HG03439 (cell line): ENCODE measurements at regions not wholly inside any gene's neighbourhood (a gene's known extent, or its start where the extent isn't known, plus 50 kb on each side); places are given as distances from the start of the nearest gene placed in this dataset.

Experiments
- ATAC-seq: cut with Tn5 transposase; IDR thresholded peaks from one replicate; pipeline ENCODE4 v1.9.1; 2021; ENCODE audit warnings: mild to moderate bottlenecking, moderate library complexity; ENCODE audit not compliant: unreplicated experiment

GRCh38 chr5:34525761-34526160, 130.4 kb upstream of the RAI14 start:
- no peak for ATAC-seq

DNA sequence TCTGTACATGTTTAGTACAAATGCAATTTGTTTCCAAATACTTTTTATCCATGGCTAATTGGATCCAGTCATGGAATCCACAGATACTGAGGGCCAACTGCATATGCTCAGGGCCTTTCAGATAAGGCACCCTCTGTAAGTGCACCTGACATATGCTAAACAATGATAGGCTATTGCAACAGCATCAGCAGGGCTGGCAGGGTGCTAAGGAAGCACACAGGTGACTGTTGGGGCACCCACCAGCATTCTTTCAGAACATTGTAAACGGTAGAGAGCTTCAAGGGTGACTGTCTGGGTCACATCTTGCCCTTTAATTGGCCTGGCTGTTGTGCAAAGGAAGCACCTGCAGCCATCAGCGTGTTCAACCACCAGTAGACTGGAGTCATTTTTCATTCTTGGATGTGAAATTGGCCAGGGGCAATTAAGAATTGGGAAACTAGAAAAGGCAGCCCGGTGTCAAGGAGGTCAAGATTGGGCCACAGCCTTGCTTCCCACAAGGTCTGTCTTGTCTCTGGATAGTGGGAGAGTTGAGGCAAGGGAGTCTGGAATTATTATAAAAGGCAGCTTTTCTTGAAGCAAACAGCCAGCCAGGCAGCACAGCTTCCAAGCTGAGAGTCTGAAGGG, 129.3 kb upstream of the RAI14 start:
- ATAC-seq: no peak

DNA sequence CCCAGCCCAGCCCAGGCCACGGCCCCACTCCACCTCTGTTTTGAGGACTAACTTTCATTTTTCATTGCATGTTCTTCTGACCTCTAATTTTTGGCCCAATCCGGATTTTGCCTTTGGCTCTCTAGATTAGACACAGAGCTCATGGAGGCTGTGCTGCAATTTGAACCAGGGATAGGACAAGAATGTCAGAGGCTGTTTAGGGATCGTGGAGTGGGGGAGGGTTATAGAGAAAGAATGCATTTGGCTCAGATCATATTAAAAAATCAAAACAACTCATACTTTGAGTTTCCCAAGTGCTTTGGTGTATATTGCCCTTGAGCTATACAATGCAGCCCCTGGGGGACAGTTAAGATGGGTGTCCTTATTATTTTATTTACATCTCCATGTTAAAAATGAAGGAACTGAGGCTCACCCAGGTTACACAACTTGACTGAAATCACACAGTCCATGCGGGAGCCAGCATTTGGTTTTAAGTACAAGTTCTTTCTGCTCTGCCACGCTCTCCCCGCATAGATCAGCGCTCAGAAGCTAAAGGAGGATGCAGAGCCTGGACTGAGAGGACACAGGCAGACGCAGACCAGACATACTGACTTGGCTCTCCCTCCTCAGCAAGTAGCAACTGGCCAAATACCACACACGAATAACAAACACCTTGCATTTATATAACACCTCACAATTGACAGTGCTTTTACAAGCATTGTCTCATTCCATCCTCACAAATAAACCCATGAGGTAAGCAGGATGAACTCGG, 126.4 kb upstream of the RAI14 start:
- no peak for ATAC-seq

GRCh38 chr5:34530637-34531036, 125.5 kb upstream of the RAI14 start:
- no peak for ATAC-seq

- ATAC-seq: no peak
Observed at GRCh38 chr5:34531751-34532360, 124.3 kb upstream of the RAI14 start.

DNA sequence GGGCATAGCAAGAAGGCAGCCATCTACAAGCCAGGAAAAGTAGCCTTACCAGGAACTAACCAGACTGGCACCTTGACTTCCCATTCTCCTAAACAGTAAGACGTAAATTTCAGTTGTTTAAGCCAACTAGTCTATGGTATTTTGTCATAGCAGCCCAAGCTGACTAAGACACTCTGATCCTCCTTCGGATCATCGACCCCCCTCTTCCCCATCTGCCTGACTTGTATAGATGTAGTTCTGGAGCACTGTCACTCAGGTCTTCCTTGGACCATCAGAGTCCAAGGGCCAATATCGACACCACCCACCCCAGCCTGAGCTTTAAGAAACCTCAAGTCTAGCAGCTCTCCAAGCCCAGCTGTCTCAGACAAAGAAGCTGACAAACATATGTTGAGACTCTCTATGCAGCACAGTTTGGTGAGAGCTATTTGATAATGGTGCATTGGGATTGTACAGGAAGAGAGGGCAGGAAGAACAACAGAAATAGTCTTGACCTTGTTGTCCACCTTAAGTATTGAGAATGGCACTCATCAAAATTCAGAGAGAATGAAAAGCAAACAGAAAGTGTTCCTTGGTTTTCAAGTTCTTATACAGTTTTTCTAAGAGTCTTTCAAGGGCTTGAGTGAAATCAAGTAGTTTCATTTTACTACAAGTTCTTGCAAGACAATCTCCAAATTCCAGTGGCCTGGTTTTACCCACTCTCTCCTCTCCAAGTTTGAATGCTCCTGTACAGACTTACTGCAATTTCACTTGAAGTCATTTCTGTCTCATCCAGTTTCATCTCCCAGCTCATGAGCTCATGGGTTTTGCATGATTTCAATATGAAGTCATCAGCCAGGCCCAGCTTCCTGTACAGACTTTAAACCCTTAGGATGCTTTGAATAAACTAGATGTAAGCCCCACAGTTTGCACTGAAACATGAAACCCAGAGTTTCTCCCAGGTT, 122.3 kb upstream of the RAI14 start:
- peak; percentile 56 for ATAC-seq

DNA sequence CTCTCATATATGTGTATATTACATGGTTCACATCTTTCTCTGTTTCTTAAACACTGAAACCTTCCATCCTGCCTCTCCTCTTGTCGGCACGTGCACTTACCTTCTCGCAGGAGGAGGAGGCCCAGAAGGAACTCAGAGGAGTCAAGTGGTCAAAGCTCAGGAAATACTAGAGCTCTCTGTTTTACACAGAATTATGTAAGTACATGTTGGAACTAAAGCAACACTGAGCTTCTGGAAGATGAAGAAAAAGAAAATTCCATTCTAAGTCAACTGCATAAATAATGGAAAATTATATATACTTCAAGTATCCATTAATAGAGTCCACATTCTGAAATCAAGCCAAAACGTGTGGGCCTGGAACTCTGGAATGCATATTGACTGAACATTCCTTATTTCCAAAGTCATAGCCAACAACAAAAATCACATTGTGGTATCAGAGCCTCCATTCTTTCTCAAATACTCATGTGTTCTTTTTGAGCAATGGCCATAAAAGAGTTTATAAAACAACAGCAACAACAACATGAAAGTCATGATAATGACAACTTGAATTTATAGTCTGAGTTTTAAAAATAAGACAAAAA, 121.5 kb upstream of the RAI14 start:
- ATAC-seq: no peak

DNA sequence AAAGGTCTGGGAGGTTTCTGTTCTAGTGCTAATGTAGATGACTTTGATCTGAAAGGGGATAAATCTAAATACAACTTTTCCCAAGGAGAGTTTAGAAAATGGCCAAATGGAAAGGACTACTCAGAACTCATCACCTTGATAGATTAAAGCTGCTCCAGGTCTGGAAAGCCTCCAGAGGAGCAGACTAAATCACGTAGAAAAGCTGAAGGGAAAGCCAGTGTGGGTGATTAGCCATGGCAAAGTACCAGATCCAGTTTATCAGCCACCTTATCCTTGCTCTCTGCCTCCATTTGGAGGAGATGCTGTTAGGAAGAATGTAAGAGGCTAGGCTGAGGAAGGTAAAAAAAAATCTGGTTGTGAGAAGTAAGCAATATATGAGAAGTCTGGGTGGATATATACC, 120.7 kb upstream of the RAI14 start:
- no peak for ATAC-seq

DNA sequence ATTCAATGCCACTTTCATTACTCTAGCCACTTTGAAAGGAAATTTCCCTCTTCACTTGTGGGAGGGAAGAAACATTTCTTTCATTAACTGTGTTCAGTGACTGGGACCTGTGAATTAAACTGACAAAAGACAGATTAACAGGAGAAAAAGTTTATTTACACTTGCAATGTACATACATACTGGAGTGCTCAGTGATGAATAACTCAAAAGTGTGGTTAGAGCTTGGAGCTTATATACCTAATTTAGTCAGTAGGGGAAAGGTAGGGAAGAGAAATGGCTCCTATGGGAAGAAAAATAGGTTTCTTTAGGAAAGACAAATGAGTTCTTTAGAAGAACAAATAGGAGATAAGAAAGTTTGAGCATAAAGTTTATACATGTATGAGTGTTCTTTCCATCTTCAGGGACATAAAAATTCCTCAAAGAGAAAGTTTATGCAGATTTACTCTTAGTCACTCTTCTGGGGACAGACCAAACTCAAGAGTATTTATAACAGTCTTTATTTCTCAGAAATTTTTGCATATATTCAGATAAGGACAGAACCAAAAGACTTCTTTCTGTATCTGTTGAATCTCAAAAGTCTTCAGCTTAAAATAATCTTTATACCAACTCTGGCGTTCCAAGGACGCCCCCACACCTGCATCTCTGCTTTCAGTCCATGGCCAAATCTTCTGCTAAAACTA, 120.0 kb upstream of the RAI14 start:
- no peak for ATAC-seq

GRCh38 chr5:34536699-34537098, 119.4 kb upstream of the RAI14 start:
- ATAC-seq: no peak

DNA sequence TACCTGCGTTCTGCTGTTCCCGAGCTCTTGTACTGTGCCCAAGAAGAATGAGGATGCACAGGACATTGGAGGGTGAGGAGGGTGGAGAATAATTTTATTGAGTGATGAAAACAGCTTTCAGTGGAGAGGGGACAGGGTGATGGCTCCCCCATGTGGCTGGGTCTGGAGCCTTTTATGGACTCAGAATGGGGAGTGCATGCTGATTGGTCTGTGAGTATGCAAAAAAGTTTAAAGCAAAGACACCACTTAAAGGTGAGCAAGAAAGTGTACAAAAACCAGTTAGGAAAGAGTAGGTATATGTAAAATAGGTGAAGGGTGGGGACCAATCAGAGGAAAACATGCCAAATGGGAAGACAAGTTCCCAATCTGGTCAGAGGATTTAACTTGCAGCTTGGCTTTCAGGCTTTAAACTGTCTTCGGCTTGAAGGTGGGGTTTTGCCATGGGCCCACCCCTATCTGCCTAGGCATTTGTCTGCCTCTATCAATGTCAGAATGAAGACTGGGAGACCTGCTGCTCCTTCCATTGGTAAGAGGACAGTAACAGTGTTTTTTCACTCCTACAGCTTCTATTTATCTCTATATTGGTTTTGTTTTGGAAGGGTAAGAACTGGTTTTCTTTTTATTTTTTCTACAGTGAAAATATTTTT, 118.0 kb upstream of the RAI14 start:
- no peak for ATAC-seq

GRCh38 chr5:34539183-34539582, 116.9 kb upstream of the RAI14 start:
- ATAC-seq: no peak

DNA sequence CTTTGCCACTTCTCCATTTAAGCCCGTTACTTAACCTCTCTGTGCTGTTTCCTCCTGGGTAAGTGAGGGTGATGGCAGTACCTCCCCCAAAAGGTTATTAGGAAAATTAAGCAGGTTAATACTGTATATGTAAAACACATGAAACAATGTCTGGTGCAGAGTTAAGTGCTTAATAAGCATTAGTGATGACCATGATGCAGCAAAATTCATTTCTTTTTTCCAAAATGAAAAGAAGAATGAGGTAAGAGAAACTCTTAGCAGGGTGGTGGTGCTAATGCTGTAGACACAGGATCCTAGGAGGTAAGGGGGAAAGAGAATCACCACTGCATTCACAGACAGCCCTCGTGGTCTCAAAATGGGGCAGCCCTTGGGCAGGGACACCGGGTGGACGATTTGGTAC, 115.1 kb upstream of the RAI14 start:
- no peak for ATAC-seq

DNA sequence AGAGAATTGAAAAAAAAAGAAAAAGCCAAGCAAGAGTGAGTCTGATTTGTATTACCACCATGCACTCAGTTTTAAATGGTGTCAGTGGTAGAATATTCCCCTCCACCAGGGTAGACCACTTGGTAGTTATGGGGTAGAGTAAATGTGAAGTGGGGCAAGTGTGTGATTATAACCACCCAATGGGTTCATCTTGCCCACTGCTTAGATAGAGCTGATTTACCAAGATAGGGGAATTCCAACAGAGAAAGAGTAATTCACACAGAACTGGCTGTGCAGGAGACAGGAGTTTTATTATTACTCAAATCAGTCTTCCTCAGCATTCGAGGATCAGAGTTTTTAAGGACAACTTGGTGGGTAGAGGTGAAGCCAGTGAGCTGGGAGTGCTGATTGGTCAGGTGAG, 113.3 kb upstream of the RAI14 start:
- no peak for ATAC-seq

DNA sequence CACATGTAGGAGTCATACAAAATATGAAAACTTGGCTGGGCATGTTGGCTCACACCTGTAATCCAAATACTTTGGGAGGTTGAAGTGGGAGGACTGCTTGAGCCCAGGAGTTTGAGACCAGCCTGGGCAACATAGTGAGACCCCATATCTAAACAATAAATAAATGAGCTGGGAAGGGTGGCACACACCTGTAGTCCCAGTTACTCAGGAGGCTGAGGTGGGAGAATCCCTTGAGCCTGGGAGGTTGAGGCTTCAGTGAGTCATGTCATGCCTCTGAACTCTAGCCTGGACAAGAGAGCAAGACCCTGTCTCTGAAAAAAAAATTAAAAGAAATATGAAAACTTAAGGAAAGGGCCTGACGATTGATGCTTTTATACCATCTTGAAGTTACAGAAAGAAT, 112.4 kb upstream of the RAI14 start:
- no peak for ATAC-seq

DNA sequence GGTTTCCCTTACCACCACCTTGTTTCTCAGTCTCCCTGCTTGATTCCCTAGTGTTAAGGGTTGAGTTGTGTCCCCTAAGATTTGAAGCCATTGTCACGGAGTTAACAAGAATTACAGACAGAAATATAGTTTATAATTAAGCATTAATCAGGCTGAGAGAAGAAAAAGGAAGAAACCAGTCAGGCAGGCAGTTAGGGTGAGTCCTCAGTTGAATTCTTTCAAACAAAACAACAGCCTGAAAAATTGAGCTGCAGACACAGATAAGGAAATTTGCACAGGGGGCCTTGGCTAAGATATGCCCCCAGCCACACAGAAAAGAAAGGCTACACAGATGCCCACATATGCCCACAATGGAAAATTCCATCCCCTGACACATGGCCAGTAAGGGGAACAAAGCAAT, 111.7 kb upstream of the RAI14 start:
- no peak for ATAC-seq

DNA sequence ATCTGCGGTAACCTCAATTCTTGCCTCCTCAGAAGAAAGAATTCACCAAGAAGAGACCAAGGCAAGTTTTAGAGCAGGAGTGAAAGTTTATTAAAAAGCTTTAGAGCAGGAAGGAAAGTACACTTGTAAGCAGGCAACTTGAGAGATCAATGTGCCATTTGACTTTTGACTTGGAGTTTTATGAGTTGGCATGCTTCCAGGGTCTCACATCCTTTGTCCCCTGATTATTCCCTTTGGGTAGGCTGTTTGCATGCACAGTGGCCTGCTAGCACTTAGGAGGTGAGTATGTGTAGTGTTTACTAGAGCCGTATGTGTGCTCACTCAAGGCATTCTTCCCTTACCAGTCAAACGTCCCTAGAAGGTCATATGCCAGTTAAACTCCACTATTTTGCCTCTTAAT, 111.0 kb upstream of the RAI14 start:
- ATAC-seq: no peak

GRCh38 chr5:34545626-34546025, 110.5 kb upstream of the RAI14 start:
- no peak for ATAC-seq

- ATAC-seq: no peak
Observed at GRCh38 chr5:34547300-34548085, 108.6 kb upstream of the RAI14 start.
